HCT116 (cell line): ENCODE measurements at regions not wholly inside any gene's neighbourhood (a gene's known extent, or its start where the extent isn't known, plus 50 kb on each side); places are given as distances from the start of the nearest gene placed in this dataset.

Source experiments
- ATAC-seq: fragments of 200-7000 bp; cut with Tn5 transposase; 2 replicates; pipeline ENCODE4 v1.9.1; 2020; ENCODE audit warnings: mild to moderate bottlenecking, moderate library complexity
- BruUV-seq: library from RNA; stranded (reverse); fragments of 400-500 nt; replicated peaks from 2 replicates; lab custom pipeline; 2021; lab: Mats Ljungman, UMichigan
- CTCF ChIA-PET: fragments of 300-600 bp; sonication (Branson Sonifier 250); formaldehyde crosslinking; loops from one replicate; lab custom pipeline; 2021; ENCODE audit warnings: antibody characterized with exemption; lab: Charles Lee
- POLR2A ChIA-PET: fragments of 300-600, 350-600 bp; sonication (Branson Sonifier 250); formaldehyde crosslinking; loops from one replicate; lab custom pipeline; 2021; ENCODE audit warnings: antibody characterized with exemption; lab: Charles Lee
- RAD21 ChIA-PET, 2 experiments: fragments of 300-600 bp; sonication (Branson Sonifier 250); formaldehyde crosslinking; loops; one replicate each; lab custom pipeline; 2023; ENCODE audit warnings: low total read pairs in 2 of 2; ENCODE audit not compliant: uncharacterized antibody in 2 of 2, unreplicated experiment in 2 of 2, low non-redundant PET in 1 of 2; lab: Charles Lee
- DNase-seq: peaks from one replicate; pipeline ENCODE4 v3.0.0-alpha.2; 2010; ENCODE audit warnings: low read depth, low spot score
- H2AFZ ChIP-seq: fragments of 200-600 bp; shearing (Covaris generic), sonication (generic); 2 replicates; pipeline ENCODE4 v1.6.1; 2017; ENCODE audit warnings: low read depth, mixed run types, mixed read lengths, antibody characterized with exemption, low read length; ENCODE audit not compliant: poor library complexity, severe bottlenecking
- H3K27ac ChIP-seq: 2 replicates; pipeline ENCODE4 v1.5.1; 2012; ENCODE audit warnings: low read depth, low read length
- H3K27me3 ChIP-seq: fragments of 200-600 bp; sonication (generic); 2 replicates; pipeline ENCODE4 v1.6.1; 2016; ENCODE audit warnings: mixed run types, low read length, mixed read lengths; ENCODE audit not compliant: insufficient read depth
- H3K36me3 ChIP-seq, 2 experiments: fragments of 200-500 bp in 1 of 2; fragments of 200-600 bp in 1 of 2; sonication (Bioruptor generic) in 1 of 2; sonication (generic) in 1 of 2; 2 replicates each; pipeline versions ENCODE4 v1.5.1 to v1.6.1; 2014 to 2016; ENCODE audit warnings: low read length in 2 of 2, inconsistent platforms in 1 of 2, mixed read lengths in 1 of 2, mixed run types in 1 of 2; ENCODE audit not compliant: insufficient read depth in 2 of 2, control insufficient read depth in 1 of 2
- H3K4me1 ChIP-seq, 2 experiments: fragments of 200-600 bp in 1 of 2; sonication (generic) in 1 of 2; 2 replicates each; pipeline versions ENCODE4 v1.5.1 to v1.6.1; 2012 to 2017; ENCODE audit warnings: low read length in 2 of 2, inconsistent platforms in 1 of 2, mild to moderate bottlenecking in 1 of 2, mixed read lengths in 1 of 2, mixed run types in 1 of 2, moderate library complexity in 1 of 2; ENCODE audit not compliant: insufficient read depth in 2 of 2, control insufficient read depth in 1 of 2
- H3K4me2 ChIP-seq: fragments of 200-600 bp; sonication (generic); 2 replicates; pipeline ENCODE4 v1.6.1; 2017; ENCODE audit warnings: mixed run types, low read length, mixed read lengths
- H3K4me3 ChIP-seq, 2 experiments: fragments of 200-600 bp in 1 of 2; sonication (generic) in 1 of 2; replicated peaks in 1 of 2; 2 replicates each; pipeline ENCODE4 v1.5.1; 2011 to 2016; ENCODE audit warnings: low read length in 2 of 2, control low read depth in 1 of 2, low read depth in 1 of 2, mild to moderate bottlenecking in 1 of 2, mixed read lengths in 1 of 2, mixed run types in 1 of 2
- H3K79me2 ChIP-seq: fragments of 200-600 bp; sonication (generic); 2 replicates; pipeline ENCODE4 v1.6.1; 2017; ENCODE audit warnings: mild to moderate bottlenecking, mixed run types, low read length, moderate library complexity, mixed read lengths; ENCODE audit not compliant: insufficient read depth
- H3K9ac ChIP-seq: fragments of 200-600 bp; sonication (generic); 2 replicates; pipeline ENCODE4 v1.6.1; 2016; ENCODE audit warnings: low read length, mixed read lengths
- H3K9me2 ChIP-seq: fragments of 200-600 bp; sonication (generic), shearing (Covaris generic); 2 replicates; pipeline ENCODE4 v1.6.1; 2017; ENCODE audit warnings: mixed run types, mild to moderate bottlenecking, moderate library complexity; ENCODE audit not compliant: insufficient read depth
- H3K9me3 ChIP-seq, 2 experiments: fragments of 200-500 bp in 1 of 2; fragments of 200-600 bp in 1 of 2; sonication (Bioruptor generic) in 1 of 2; sonication (generic) in 1 of 2; 2 replicates each; pipeline ENCODE4 v1.6.1; 2014 to 2017; ENCODE audit warnings: low read length in 2 of 2, mixed read lengths in 2 of 2, inconsistent platforms in 1 of 2, low read depth in 1 of 2, mild to moderate bottlenecking in 1 of 2, mixed run types in 1 of 2, moderate library complexity in 1 of 2; ENCODE audit not compliant: control insufficient read depth in 1 of 2, insufficient read depth in 1 of 2
- H4K20me1 ChIP-seq: fragments of 200-600 bp; sonication (generic), shearing (Covaris generic); 2 replicates; pipeline ENCODE4 v1.6.1; 2017; ENCODE audit warnings: mixed run types, mild to moderate bottlenecking, moderate library complexity; ENCODE audit not compliant: insufficient read depth
- ELF1 ChIP-seq: IDR thresholded peaks from 2 replicates; pipeline ENCODE4 v1.6.1; 2012; ENCODE audit warnings: low read depth, borderline replicate concordance
- POLR2AphosphoS5 ChIP-seq: IDR thresholded peaks from 2 replicates; pipeline ENCODE4 v1.6.1; 2011; ENCODE audit warnings: mild to moderate bottlenecking, low read depth, low read length, moderate library complexity
- SIN3A ChIP-seq: IDR thresholded peaks from 2 replicates; pipeline ENCODE4 v1.6.1; 2012; ENCODE audit warnings: low read depth
- ZFX ChIP-seq: fragments of 450-650 bp; IDR thresholded peaks from 2 replicates; pipeline ENCODE4 v1.6.1; 2017
- intact Hi-C: fragments of 100-400 bp; cut with micrococcal nuclease; formaldehyde crosslinking; loops from 2 replicates; pipeline ENCODE4 v1.10.0; 2022
- TF ChIP-seq, protein P1 (sequence below): IDR thresholded peaks from 2 replicates; pipeline ENCODE4 v1.6.1; 2012
- TF ChIP-seq, protein P2 (sequence below), 3 experiments: fragments of 200-600 bp in 1 of 3; sonication (generic) in 1 of 3; IDR thresholded peaks in 2 of 3; conservative IDR thresholded peaks in 1 of 3; 2 replicates each; pipeline ENCODE4 v1.5.1; 2012 to 2017; ENCODE audit warnings: low read depth in 2 of 3, low read length in 2 of 3, antibody characterized with exemption in 1 of 3, borderline replicate concordance in 1 of 3, control low read depth in 1 of 3, mild to moderate bottlenecking in 1 of 3, mixed read lengths in 1 of 3, mixed run types in 1 of 3, moderate library complexity in 1 of 3; ENCODE audit not compliant: insufficient read depth in 1 of 3
- TF ChIP-seq, protein P3 (sequence below): IDR thresholded peaks from 2 replicates; pipeline ENCODE4 v1.6.1; 2012; ENCODE audit warnings: low read depth

DNA sequence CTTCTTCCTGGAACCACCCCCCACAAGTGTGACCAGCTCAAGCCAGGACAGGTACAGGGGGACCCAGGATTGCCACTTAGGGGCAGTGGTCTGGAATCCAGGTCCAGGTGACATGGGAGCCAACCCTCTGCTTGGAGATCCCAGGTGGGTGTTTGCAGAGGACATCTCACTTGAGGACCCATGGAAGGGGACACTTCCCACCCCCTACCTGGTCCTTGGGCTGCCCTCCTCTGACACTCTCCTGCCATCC, 145.5 kb downstream of the SEC14L1 start (continued):
- no peak for TF ChIP-seq ELF1
- TF ChIP-seq, protein P1, sequence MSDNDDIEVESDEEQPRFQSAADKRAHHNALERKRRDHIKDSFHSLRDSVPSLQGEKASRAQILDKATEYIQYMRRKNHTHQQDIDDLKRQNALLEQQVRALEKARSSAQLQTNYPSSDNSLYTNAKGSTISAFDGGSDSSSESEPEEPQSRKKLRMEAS = no peak
- TF ChIP-seq, protein P2, sequence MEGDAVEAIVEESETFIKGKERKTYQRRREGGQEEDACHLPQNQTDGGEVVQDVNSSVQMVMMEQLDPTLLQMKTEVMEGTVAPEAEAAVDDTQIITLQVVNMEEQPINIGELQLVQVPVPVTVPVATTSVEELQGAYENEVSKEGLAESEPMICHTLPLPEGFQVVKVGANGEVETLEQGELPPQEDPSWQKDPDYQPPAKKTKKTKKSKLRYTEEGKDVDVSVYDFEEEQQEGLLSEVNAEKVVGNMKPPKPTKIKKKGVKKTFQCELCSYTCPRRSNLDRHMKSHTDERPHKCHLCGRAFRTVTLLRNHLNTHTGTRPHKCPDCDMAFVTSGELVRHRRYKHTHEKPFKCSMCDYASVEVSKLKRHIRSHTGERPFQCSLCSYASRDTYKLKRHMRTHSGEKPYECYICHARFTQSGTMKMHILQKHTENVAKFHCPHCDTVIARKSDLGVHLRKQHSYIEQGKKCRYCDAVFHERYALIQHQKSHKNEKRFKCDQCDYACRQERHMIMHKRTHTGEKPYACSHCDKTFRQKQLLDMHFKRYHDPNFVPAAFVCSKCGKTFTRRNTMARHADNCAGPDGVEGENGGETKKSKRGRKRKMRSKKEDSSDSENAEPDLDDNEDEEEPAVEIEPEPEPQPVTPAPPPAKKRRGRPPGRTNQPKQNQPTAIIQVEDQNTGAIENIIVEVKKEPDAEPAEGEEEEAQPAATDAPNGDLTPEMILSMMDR (IDR thresholded peaks at IDR 0.05 in 2 of 3, conservative IDR thresholded peaks at IDR 0.05 in 1 of 3; ENCODE audit: borderline replicate concordance in 1 of 3, insufficient read depth in 1 of 3, low read depth in 2 of 3, low read length in 2 of 3) = no peak
- TF ChIP-seq, protein P3, sequence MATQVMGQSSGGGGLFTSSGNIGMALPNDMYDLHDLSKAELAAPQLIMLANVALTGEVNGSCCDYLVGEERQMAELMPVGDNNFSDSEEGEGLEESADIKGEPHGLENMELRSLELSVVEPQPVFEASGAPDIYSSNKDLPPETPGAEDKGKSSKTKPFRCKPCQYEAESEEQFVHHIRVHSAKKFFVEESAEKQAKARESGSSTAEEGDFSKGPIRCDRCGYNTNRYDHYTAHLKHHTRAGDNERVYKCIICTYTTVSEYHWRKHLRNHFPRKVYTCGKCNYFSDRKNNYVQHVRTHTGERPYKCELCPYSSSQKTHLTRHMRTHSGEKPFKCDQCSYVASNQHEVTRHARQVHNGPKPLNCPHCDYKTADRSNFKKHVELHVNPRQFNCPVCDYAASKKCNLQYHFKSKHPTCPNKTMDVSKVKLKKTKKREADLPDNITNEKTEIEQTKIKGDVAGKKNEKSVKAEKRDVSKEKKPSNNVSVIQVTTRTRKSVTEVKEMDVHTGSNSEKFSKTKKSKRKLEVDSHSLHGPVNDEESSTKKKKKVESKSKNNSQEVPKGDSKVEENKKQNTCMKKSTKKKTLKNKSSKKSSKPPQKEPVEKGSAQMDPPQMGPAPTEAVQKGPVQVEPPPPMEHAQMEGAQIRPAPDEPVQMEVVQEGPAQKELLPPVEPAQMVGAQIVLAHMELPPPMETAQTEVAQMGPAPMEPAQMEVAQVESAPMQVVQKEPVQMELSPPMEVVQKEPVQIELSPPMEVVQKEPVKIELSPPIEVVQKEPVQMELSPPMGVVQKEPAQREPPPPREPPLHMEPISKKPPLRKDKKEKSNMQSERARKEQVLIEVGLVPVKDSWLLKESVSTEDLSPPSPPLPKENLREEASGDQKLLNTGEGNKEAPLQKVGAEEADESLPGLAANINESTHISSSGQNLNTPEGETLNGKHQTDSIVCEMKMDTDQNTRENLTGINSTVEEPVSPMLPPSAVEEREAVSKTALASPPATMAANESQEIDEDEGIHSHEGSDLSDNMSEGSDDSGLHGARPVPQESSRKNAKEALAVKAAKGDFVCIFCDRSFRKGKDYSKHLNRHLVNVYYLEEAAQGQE = no peak
- TF ChIP-seq, all 23 proteins: peak for 0

DNA sequence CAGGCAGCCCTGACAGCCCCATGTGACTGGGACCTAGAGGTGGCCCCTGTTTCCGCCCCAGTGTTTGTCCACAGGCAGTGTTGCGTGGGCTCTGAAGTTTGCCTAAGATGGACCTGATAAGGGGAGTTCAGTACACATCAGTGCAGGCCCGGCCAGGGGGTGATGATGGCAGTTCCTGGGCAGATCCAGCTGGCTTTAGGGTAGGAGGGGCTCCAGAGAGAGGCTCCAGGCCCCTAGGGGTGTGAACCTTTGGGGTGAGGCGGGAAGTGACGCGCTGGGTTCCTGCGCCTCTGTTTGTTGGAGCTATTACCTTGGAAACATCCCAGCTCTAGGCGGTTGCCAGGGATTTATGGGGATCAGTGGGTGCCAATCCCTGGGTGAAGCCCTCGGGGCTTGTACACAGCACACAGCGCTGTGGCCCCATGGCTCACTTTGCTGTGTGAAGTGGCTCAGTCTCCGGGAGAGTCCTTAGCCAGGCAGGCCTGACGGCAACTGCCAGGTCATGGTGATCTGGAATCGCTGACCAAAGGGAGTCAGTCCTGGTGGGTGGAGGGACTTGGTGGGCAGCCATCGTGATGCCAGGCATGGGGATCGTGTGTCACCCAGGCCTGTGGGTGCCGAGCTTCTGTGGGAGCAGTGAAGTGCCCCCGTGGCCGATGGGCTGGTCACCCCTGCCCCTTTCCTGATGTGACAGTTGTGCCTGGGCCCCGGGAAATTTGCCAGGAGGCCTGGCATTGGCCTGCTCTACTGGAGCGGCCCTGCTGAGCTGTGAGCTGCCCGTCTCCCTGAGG, 146.1 kb downstream of the SEC14L1 start:
- peak; percentile 30 for ATAC-seq
- peak overlapping the region; percentile 84 for H3K4me2 ChIP-seq
- intact Hi-C loops = loop anchor here (1.0 kb wide), 2 partner anchors 32 kb away; a partner anchor contains a TSS
- CTCF ChIA-PET = interaction anchor here (0.6 to 1.5 kb wide), 4 partner anchors 31 to 215 kb away, joined by 3 read pairs; no protein-coding TSS in a partner anchor
- peaks cover 4% of the 10 kb centered on the region; the same call in 1 of the 2 replicates for H4K20me1 ChIP-seq
- peaks cover 77 to 93% of the 10 kb centered on the region in 2 experiments for H3K4me1 ChIP-seq
- BruUV-seq = no TSS peak
- no peaks in the 10 kb centered on the region for H3K9me3 ChIP-seq
- H3K9me2 ChIP-seq = no peaks in the 10 kb centered on the region
- H3K79me2 ChIP-seq = peaks cover 95% of the 10 kb centered on the region
- H3K4me3 ChIP-seq = peak overlapping the region; percentile 39 to 52
- peaks cover 0 to 6% of the 10 kb centered on the region in 2 experiments; a peak in 1 of 4 replicates for H3K36me3 ChIP-seq
- no peaks in the 10 kb centered on the region for H3K27me3 ChIP-seq
- no peak for TF ChIP-seq SIN3A
- TF ChIP-seq POLR2AphosphoS5 = peak; percentile 43
- peak; percentile 46; the same call in 1 of the 2 replicates for TF ChIP-seq ZFX
- RAD21 ChIA-PET = interaction anchor here (0.6 to 2.0 kb wide), 4 partner anchors 31 to 38 kb away, joined by 3 to 7 read pairs (median 4); no protein-coding TSS in a partner anchor
- H2AFZ ChIP-seq = no peak overlapping the region
- DNase-seq = peak; percentile 73
- H3K9ac ChIP-seq = peak overlapping the region; percentile 73
- peak overlapping the region; percentile 98 for H3K27ac ChIP-seq
- POLR2A ChIA-PET = interaction anchor here (0.7 to 2.2 kb wide), 10 partner anchors 11 to 187 kb away, joined by 3 to 12 read pairs (median 4); no protein-coding TSS in a partner anchor
